Retina (tissue), 1 donor: ENCODE measurements at regions not wholly inside any gene's neighbourhood (a gene's known extent, or its start where the extent isn't known, plus 50 kb on each side); places are given as distances from the start of the nearest gene placed in this dataset.

ENCODE experiments used
- DNase-seq: peaks from one replicate; pipeline ENCODE4 v3.0.0-alpha.2; 2016

- no peak for DNase-seq
These were observed 74.3 kb downstream of the RTL6 start for GRCh38 chr22:44423556-44424358.

GRCh38 chr22:44422746-44423380 is 75.2 kb downstream of the RTL6 start:
- DNase-seq = no peak

- DNase-seq = no peak
These were observed 78.6 kb downstream of the RTL6 start for GRCh38 chr22:44419429-44419828.

- no peak for DNase-seq
These were observed 84.8 kb downstream of the RTL6 start for GRCh38 chr22:44413211-44413610.

GRCh38 chr22:44412136-44412731 is 85.8 kb downstream of the RTL6 start:
- peak; percentile 56 for DNase-seq

- peak; percentile 52 for DNase-seq
These were observed 86.6 kb downstream of the RTL6 start for GRCh38 chr22:44411226-44412135.

GRCh38 chr22:44410451-44410991 is 87.5 kb downstream of the RTL6 start:
- no peak for DNase-seq

GRCh38 chr22:44409974-44410316 is 88.1 kb downstream of the RTL6 start:
- no peak for DNase-seq

GRCh38 chr22:44409211-44409973 is 88.6 kb downstream of the RTL6 start:
- DNase-seq = no peak

GRCh38 chr22:44408829-44409192 is 89.2 kb downstream of the RTL6 start:
- no peak for DNase-seq

- DNase-seq = no peak
These were observed 89.8 kb downstream of the RTL6 start for GRCh38 chr22:44407987-44408828.

GRCh38 chr22:44407171-44407986 is 90.7 kb downstream of the RTL6 start:
- no peak for DNase-seq

GRCh38 chr22:44406341-44407170 is 91.5 kb downstream of the RTL6 start:
- DNase-seq = no peak

GRCh38 chr22:44405661-44406060 is 92.4 kb downstream of the RTL6 start:
- DNase-seq = no peak

- no peak for DNase-seq
These were observed 91.7 kb upstream of the SHISAL1 start for GRCh38 chr22:44404341-44405020.

GRCh38 chr22:44403602-44404329 is 91.0 kb upstream of the SHISAL1 start:
- no peak for DNase-seq

- DNase-seq = peak; percentile 1
These were observed 90.4 kb upstream of the SHISAL1 start for GRCh38 chr22:44403166-44403565.
